Inferior parietal cortex (tissue), 1 donor: ENCODE measurements at regions not wholly inside any gene's neighbourhood (a gene's known extent, or its start where the extent isn't known, plus 50 kb on each side); places are given as distances from the start of the nearest gene placed in this dataset.
"Not testable (repeated sequence)": the region's sequence is repeated elsewhere in the genome, so short reads cannot be mapped to it uniquely, and the experiment has no call there.

Source experiments
- DNase-seq: peaks from one replicate; pipeline ENCODE4 v3.0.0-alpha.2; 2016; ENCODE audit errors: extremely low spot score

DNA sequence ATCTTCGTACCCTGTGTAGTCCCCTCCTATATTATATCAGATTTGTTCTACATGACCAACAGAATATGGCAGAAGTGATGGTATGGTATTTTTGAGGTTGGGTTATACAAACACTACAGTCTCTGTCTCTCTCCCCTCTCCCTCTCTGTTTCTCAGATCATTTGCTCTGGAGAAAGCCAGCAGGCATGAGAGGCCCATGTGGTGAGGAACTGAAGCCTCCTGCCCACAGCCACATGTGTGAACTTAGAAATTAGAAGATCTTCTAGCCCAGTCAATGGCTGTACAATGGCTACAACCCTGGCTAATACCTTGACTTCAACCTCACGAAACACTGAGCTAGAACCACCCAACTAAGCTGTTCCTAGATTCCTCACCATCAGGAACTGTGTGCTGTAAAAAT, 250.6 kb downstream of the SMAD2 start:
- no peak for DNase-seq

GRCh38 chr18:47677952-47678351, 252.5 kb downstream of the SMAD2 start:
- DNase-seq: no peak

DNA sequence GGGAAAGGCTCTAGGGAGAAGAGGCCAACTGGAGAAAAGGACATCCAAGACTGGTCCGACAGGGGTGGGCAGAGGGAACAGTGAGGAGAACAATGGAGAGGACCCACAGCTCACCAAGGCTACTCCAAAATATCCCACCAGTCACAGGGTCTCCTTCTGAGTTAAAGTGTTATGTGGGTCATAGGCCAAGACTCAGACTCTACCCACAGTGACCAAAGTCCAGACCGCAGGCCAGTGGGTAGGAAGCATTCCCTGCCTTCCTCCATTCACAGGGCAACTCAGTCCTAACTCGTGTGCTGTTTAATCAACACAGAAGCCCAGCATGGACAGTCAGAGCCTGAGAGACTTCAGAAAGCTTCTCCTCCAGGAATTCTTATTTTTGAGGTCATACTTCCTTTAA, 260.6 kb downstream of the SMAD2 start:
- no peak for DNase-seq

- no peak for DNase-seq
Measured at GRCh38 chr18:47658498-47658897, 272.0 kb downstream of the SMAD2 start.

DNA sequence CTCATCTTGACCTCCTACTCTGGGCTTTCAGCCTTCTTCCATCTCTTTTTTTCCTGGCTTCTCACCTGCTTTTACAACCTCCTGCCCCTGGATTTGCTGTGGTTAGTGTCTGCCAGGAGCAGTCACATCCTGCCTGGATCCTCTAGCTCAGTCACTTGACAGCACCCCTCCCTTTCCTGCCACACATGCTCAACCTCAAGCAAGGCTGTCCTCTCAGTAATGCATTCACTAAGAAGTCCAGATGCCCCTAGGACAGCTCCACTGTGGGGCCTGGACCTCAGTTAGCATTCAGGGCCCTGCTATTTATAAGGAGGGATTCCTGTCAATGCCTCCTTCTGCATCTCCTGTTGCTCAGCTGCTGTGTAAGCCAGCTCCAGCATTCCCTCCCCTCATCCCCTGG, 275.5 kb downstream of the SMAD2 start:
- no peak for DNase-seq

DNA sequence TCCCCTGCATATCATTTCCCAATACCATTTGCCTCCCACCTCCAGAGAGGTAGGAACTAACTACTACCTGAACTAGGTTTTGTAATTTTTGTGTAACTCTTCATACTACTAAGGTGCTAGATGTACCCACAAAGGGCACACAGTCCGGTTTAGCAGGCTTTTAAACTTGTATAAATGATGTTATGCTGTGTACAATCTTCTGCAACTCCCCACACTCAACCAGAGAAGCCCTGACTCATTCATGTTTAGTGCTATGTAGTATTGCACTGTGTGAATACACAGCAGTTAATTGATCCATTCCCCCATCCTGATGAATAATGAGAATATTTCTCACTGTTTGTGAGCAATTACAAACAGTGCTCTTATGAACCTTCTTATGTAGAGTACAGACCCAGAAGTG, 285.6 kb downstream of the SMAD2 start:
- no peak for DNase-seq

- not testable (repeated sequence) for DNase-seq
Measured at GRCh38 chr18:47637551-47637950, 292.9 kb downstream of the SMAD2 start.

DNA sequence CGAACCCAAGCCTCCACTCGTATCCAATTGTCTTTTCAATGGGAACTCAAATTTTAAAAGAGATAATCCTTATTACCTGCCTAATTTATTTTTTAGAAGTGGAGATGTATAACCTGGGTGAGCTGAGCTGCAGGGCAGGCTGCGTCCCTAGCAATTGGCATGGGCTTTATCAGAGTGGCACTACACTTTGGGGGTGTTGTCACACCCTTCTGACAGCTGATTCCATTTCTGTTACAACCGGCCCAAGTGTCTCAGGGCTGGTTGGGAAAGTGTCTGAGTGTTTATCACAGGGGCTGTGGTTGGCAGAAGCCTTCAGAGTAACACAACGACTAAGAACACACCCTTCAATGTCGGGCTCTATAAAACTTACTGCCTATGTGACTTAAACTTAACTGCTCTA, 295.0 kb downstream of the SMAD2 start:
- no peak for DNase-seq

DNA sequence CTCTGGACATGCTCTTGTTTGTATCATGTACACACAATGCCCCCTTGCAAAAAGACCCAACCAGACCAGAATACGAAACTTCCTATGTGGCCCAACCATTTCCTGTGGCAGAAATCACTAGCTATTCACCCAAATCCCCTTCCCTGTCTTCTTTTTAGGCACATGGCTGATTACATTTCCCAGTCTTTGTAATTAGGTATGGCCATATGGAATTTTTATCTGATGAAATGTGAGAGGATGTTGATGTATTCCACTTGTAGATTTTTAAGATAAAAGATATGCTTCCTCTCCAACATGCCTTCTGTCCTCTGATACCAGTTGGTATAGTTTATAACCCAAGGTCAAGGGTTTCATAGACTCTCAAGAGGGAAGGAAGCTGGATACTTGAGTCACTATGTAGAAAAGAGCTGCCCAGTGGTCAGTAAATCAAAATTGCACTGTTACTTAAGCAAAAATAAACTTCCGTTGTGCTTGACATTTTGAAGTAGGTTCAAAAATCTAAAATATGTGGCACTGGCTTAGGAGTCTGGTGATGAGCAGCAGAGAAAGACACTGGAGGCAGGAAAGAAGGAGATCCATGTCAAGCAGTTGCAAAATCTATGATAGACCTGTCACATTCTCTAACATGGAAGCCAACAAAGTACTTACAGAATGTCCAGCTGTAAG, 297.4 kb downstream of the SMAD2 start:
- DNase-seq: no peak

- DNase-seq: no peak
Measured at GRCh38 chr18:47628893-47629292, 301.6 kb downstream of the SMAD2 start.

GRCh38 chr18:47628240-47628781, 302.1 kb downstream of the SMAD2 start:
- DNase-seq: no peak

GRCh38 chr18:47627030-47627429, 303.4 kb downstream of the SMAD2 start:
- no peak for DNase-seq

GRCh38 chr18:47619771-47620448, 310.5 kb downstream of the SMAD2 start:
- no peak for DNase-seq

- no peak for DNase-seq
Measured at GRCh38 chr18:47618758-47619157, 311.7 kb downstream of the SMAD2 start.

DNA sequence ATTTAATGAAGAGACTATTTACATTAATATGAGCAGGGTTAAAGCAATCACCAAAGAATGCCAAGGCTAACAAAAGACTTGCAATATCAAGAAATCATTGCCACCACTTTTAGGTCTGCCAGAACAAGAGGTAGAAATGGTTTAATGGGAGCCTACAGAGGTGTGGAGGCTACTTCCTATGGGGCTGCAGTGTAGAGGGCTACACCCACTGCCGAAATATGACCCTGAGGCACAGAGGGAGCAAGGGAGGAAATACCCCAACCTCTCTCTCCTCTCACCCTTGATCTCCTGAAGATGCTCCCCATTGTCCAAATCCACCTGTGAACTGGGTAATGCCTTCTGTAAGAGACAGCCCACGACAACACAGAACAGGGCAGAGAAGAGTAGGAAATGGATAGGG, 315.4 kb downstream of the SMAD2 start:
- DNase-seq: no peak

- DNase-seq: no peak
Measured at GRCh38 chr18:47613929-47614328, 316.5 kb downstream of the SMAD2 start.

- no peak for DNase-seq
Measured at GRCh38 chr18:47611649-47612048, 318.8 kb downstream of the SMAD2 start.

GRCh38 chr18:47606526-47606925, 323.9 kb downstream of the SMAD2 start:
- no peak for DNase-seq

DNA sequence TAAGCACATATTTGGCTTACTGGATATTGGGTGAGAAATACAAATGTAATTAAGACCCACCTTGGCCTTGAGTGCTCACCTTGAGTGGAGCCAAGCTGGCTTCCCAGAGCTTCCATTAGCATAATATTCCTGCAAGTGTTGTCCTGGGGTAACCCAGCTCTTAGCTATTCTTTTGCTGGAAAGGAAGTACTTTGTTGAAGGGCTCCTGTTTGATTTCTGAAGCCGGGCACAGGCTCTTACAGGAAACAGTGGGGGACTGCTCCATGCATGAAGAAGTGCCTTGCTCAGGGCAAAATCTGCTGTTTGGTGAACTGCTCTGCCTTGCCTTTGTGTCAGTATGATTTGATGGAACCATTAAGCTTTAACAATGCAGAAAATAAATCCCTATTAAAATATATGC, 325.4 kb downstream of the SMAD2 start:
- DNase-seq: no peak

GRCh38 chr18:47604021-47604420, 326.4 kb downstream of the SMAD2 start:
- DNase-seq: no peak

GRCh38 chr18:47603158-47603557, 327.3 kb downstream of the SMAD2 start:
- no peak for DNase-seq

GRCh38 chr18:47602273-47602897, 328.1 kb downstream of the SMAD2 start:
- no peak for DNase-seq
